Esophagus muscularis mucosa (tissue), 4 donors: ENCODE measurements at regions not wholly inside any gene's neighbourhood (a gene's known extent, or its start where the extent isn't known, plus 50 kb on each side); places are given as distances from the start of the nearest gene placed in this dataset.

ENCODE experiments used
- DNase-seq: peaks from one replicate; pipeline ENCODE4 v3.0.0-alpha.2; 2017; ENCODE audit errors: extremely low spot score
- H3K27ac ChIP-seq, 4 donors: fragments of 200-600 bp; sonication (generic); replicated peaks in 1 of 4; 1 replicate in 3 of 4; 2 replicates in 1 of 4; pipeline ENCODE4 v1.5.1; 2016 to 2019; ENCODE audit warnings: mild to moderate bottlenecking in 1 of 4
- H3K27me3 ChIP-seq, 4 donors: fragments of 200-600 bp; sonication (generic); one replicate each; pipeline versions ENCODE4 v1.5.1 to v1.6.0; 2016 to 2019
- H3K36me3 ChIP-seq, 4 donors: fragments of 200-600 bp; sonication (generic); one replicate each; pipeline ENCODE4 v1.5.1; 2016 to 2019
- H3K4me1 ChIP-seq, 4 donors: fragments of 200-600 bp; sonication (generic); one replicate each; pipeline ENCODE4 v1.5.1; 2016 to 2019
- H3K4me3 ChIP-seq, 4 donors: fragments of 200-600 bp; sonication (generic); 1 replicate in 2 of 4; 2 replicates in 2 of 4; pipeline ENCODE4 v1.5.1; 2016 to 2019; ENCODE audit warnings: mild to moderate bottlenecking in 4 of 4, moderate library complexity in 1 of 4
- H3K9me3 ChIP-seq, 4 donors: fragments of 200-600 bp; sonication (generic); 1 replicate in 3 of 4; 2 replicates in 1 of 4; pipeline ENCODE4 v1.5.1; 2016 to 2019
- CTCF ChIP-seq, 3 experiments: fragments of 200-600 bp in 2 of 3; fragments of 450-650 bp in 1 of 3; sonication (generic) in 2 of 3; IDR thresholded peaks; one replicate each; pipeline ENCODE4 v1.5.1; 2017 to 2019; ENCODE audit warnings: antibody characterized with exemption in 3 of 3, mild to moderate bottlenecking in 2 of 3, moderate library complexity in 1 of 3
- EP300 ChIP-seq: sonication (generic); formaldehyde crosslinking; IDR thresholded peaks from one replicate; pipeline ENCODE4 v1.6.1; 2017; ENCODE audit warnings: antibody characterized with exemption
- POLR2A ChIP-seq: fragments of 450-650 bp; IDR thresholded peaks from one replicate; pipeline ENCODE4 v1.6.1; 2017; ENCODE audit warnings: antibody characterized with exemption, moderate library complexity, mild to moderate bottlenecking, low read depth
- POLR2AphosphoS5 ChIP-seq, 2 donors: sonication (generic); formaldehyde crosslinking; IDR thresholded peaks; one replicate each; pipeline ENCODE4 v1.6.1; 2017; ENCODE audit warnings: antibody characterized with exemption in 2 of 2
- WGBS: methylation state at CpG from one replicate; pipeline ENCODE4 v1.1.5; 2018; 5-methylcytosine and 5-hydroxymethylcytosine counted together
- intact Hi-C: fragments of 100-400 bp; cut with DNase I; formaldehyde crosslinking; loops from one replicate; pipeline ENCODE4 v1.15.1; 2023

DNA sequence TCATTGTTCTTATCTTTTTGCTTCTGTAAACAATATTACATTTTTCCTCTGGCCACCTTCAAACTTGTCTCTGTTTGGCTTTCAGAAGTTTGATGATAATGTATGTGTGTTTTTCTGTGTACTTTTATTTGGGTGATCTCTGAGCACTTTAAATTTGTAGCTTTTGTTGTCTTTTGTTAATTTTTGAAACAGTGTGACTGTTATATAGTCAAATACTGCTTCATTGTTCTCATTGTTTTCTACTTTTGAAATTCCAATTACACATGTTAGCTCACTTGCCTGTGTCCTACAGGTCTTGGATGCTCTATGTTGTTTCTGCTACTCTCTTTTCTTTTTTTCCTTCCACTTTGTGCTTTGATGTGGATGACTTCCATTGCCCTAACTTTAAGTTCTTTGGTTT is 460.1 kb upstream of the KHDRBS2 start:
- TF ChIP-seq EP300 (no peak), POLR2A (no peak), POLR2AphosphoS5 (IDR thresholded peaks at IDR 0.05) (no peak)
- Histone ChIP-seq H3K36me3 (no peaks in the 10 kb centered on the region), H3K4me1 (no peaks in the 10 kb centered on the region), H3K4me3 (no peak overlapping the region), H3K27ac (no peak overlapping the region), H3K27me3 (no peaks in the 10 kb centered on the region), H3K9me3 (no peaks in the 10 kb centered on the region)
- intact Hi-C loops = no loop called here
- no peak for DNase-seq

DNA sequence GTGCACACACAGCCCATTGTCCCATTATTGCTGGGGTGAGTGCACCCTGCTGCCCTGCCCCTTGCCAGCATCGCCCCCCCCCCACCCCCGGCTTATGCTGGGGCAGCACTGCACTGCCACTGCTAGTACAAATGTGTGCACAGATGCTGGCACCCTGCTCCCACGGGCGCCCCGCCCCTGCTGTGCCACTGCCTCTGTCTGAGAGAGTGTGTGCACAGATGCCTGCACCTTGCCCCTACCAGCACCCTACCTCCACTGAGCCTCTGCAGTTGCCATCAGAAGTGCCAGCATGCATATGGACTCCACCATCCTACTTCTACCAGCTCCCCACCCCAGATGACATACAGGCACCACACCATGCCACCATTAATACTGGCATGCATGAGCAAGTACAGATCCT is 454.6 kb upstream of the KHDRBS2 start:
- Histone ChIP-seq H3K4me3 (no peak overlapping the region), H3K27ac (no peak overlapping the region), H3K4me1 (no peaks in the 10 kb centered on the region), H3K27me3 (peaks cover 0 to 6% (median 0%) of the 10 kb centered on the region in 4 donors), H3K9me3 (peaks cover 0 to 7% (median 0%) of the 10 kb centered on the region in 4 donors), H3K36me3 (no peaks in the 10 kb centered on the region)
- TF ChIP-seq EP300 = no peak
- TF ChIP-seq POLR2AphosphoS5 (IDR thresholded peaks at IDR 0.05) = no peak
- no peak for TF ChIP-seq CTCF (IDR thresholded peaks at IDR 0.05)
- TF ChIP-seq POLR2A = no peak
- DNase-seq = no peak
- WGBS = 98% methylated on average over 5 of the region's 5 CpGs
- intact Hi-C loops = no loop called here

GRCh38 chr6:62740171-62740570 is 454.1 kb upstream of the KHDRBS2 start:
- Histone ChIP-seq H3K36me3 (no peaks in the 10 kb centered on the region), H3K4me3 (no peak overlapping the region), H3K27me3 (peaks cover 0 to 6% (median 0%) of the 10 kb centered on the region in 4 donors), H3K4me1 (no peaks in the 10 kb centered on the region), H3K9me3 (peaks cover 0 to 7% (median 0%) of the 10 kb centered on the region in 4 donors), H3K27ac (no peak overlapping the region)
- TF ChIP-seq CTCF (IDR thresholded peaks at IDR 0.05) = no peak
- no peak for TF ChIP-seq EP300
- TF ChIP-seq POLR2A = no peak
- TF ChIP-seq POLR2AphosphoS5 (IDR thresholded peaks at IDR 0.05) = no peak
- intact Hi-C loops = no loop called here
- DNase-seq = no peak
- WGBS = 66% methylated on average over 2 of the region's 2 CpGs

DNA sequence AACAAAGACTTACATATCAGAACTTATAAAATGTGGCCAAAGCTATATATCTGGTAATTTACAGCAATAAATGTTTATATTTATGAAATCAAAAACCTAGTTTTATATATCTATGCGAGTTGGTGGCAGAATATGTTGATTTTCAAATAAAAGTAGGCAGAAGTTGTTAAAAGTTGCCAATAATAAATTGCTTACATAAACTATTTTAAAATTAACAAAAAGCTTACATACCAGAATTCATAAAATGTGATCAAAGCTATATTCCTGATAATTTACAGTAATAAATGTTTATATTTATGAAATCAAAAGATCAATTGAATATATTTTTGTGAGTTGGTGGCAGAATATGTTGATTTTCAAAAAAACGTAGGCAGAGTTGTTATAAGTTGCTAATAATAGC is 451.8 kb upstream of the KHDRBS2 start:
- Histone ChIP-seq H3K4me1 (no peaks in the 10 kb centered on the region), H3K9me3 (peaks cover 0 to 7% (median 0%) of the 10 kb centered on the region in 4 donors), H3K36me3 (no peaks in the 10 kb centered on the region), H3K27me3 (peaks cover 0 to 6% (median 0%) of the 10 kb centered on the region in 4 donors), H3K27ac (no peak overlapping the region), H3K4me3 (no peak overlapping the region)
- no peak for DNase-seq
- TF ChIP-seq EP300 (no peak), CTCF (IDR thresholded peaks at IDR 0.05) (no peak), POLR2A (no peak), POLR2AphosphoS5 (IDR thresholded peaks at IDR 0.05) (no peak)
- WGBS = 73% methylated on average over 2 of the region's 2 CpGs
- intact Hi-C loops = no loop called here

DNA sequence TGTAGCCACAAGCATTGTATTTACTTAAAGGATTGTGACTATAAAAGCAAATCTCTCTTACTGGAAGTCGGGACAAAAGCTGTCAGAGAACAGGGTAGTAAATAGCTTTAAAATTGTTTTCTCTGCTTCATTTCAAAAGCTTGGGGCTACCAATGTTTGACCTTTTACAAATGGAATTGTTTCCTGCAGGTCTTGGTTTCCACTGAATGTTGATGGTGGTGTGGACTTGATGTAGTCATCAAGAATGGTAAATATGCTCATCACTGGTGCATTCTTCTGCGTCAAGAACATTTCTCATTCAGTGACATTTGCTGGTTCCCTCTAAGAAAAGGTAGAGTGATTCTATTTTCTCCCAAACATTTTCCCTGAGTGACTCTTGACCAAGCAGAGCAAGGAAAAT is 435.4 kb upstream of the KHDRBS2 start:
- Histone ChIP-seq H3K9me3 (peaks cover 0 to 2% (median 0%) of the 10 kb centered on the region in 4 donors), H3K4me3 (no peak overlapping the region), H3K27me3 (no peaks in the 10 kb centered on the region), H3K27ac (no peak overlapping the region), H3K36me3 (no peaks in the 10 kb centered on the region), H3K4me1 (no peaks in the 10 kb centered on the region)
- DNase-seq = no peak
- TF ChIP-seq CTCF (IDR thresholded peaks at IDR 0.05) (no peak), POLR2AphosphoS5 (IDR thresholded peaks at IDR 0.05) (no peak), EP300 (no peak), POLR2A (no peak)
- 55% methylated on average over 2 of the region's 2 CpGs for WGBS
- intact Hi-C loops = no loop called here
